ENCODE measurements at regions not wholly inside any gene's neighbourhood (a gene's known extent, or its start where the extent isn't known, plus 50 kb on each side); places are given as distances from the start of the nearest gene placed in this dataset.

DNA sequence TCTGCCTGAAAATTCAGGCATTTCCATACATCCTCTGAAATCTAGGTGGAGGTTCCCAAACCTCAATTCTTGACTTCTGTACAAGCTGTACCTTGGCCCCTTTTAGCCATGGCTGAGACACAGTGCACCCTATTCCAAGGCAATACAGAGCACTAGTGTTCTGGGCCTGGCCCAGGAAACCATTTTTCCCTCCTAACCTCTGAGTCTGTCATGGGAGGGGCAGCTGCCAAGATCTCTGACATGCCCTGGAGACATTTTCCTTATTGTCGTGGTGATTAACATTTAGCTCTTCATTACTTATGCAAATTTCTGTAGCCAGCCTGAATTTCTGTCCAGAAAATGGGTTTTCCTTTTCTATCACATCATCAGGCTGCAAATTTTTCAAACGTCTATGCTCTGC is 248.0 kb upstream of the RGS18 start:
- H4K20me1 ChIP-seq (ENCODE audit: control insufficient read depth, insufficient read depth, insufficient read length): no peaks in the 10 kb centered on the region
- H3K4me1 ChIP-seq (ENCODE audit: insufficient read depth, low read length): no peaks in the 10 kb centered on the region
- no peaks in the 10 kb centered on the region for H3K79me2 ChIP-seq (ENCODE audit: insufficient read depth, low read length)
- H3K9me3 ChIP-seq (ENCODE audit: control insufficient read depth, low read depth, low read length): no peaks in the 10 kb centered on the region
- H3K4ac ChIP-seq (ENCODE audit: low read depth, low read length): no peak overlapping the region
- no peak overlapping the region for H4K8ac ChIP-seq (replicated peaks; ENCODE audit: insufficient read length, low read depth, low read length)
- no peak overlapping the region for H3K27ac ChIP-seq (ENCODE audit: insufficient read length, low read depth, low read length)
- no peak overlapping the region for H3T11ph ChIP-seq (ENCODE audit: low read length)
- H2BK12ac ChIP-seq (ENCODE audit: insufficient read length, low read depth, low read length): no peak overlapping the region
- Mint-ChIP-seq H3K9me3 (peaks cover 20 to 32% of the 10 kb centered on the region in 2 experiments), H3K27me3 (ENCODE audit: low read depth) (no peaks in the 10 kb centered on the region), H3K4me1 (peaks cover 8 to 16% of the 10 kb centered on the region in 2 experiments), H3K27ac (no peak overlapping the region), H3K4me3 (no peak overlapping the region), H3K36me3 (ENCODE audit: insufficient read depth in 1 of 3, low read depth in 3 of 3) (peaks cover 16 to 34% (median 24%) of the 10 kb centered on the region in 3 experiments)
- H3K79me1 ChIP-seq (ENCODE audit: insufficient read depth, low read depth, low read length, poor library complexity, severe bottlenecking): no peaks in the 10 kb centered on the region
- no peak overlapping the region for H2BK120ac ChIP-seq (ENCODE audit: low read depth, low read length, poor library complexity, severe bottlenecking)
- no peak overlapping the region for H2BK5ac ChIP-seq (ENCODE audit: insufficient read length, low read length)
- H3K23me2 ChIP-seq (ENCODE audit: insufficient read length, low read depth, low read length, poor library complexity, severe bottlenecking): no peaks in the 10 kb centered on the region
- no peaks in the 10 kb centered on the region for H3K27me3 ChIP-seq (ENCODE audit: insufficient read depth, low read length)
- H2BK15ac ChIP-seq (ENCODE audit: low read depth, low read length): no peak overlapping the region
- H3K14ac ChIP-seq (ENCODE audit: insufficient read depth, low read length): no peak overlapping the region
- no peak overlapping the region for H4K5ac ChIP-seq (ENCODE audit: insufficient read length, low read depth, low read length)
- H2BK20ac ChIP-seq (ENCODE audit: low read depth, low read length, poor library complexity, severe bottlenecking): no peak overlapping the region
- no peak overlapping the region for H3K4me2 ChIP-seq (ENCODE audit: insufficient read depth, insufficient read length, low read length)
- TF ChIP-seq, protein P1, sequence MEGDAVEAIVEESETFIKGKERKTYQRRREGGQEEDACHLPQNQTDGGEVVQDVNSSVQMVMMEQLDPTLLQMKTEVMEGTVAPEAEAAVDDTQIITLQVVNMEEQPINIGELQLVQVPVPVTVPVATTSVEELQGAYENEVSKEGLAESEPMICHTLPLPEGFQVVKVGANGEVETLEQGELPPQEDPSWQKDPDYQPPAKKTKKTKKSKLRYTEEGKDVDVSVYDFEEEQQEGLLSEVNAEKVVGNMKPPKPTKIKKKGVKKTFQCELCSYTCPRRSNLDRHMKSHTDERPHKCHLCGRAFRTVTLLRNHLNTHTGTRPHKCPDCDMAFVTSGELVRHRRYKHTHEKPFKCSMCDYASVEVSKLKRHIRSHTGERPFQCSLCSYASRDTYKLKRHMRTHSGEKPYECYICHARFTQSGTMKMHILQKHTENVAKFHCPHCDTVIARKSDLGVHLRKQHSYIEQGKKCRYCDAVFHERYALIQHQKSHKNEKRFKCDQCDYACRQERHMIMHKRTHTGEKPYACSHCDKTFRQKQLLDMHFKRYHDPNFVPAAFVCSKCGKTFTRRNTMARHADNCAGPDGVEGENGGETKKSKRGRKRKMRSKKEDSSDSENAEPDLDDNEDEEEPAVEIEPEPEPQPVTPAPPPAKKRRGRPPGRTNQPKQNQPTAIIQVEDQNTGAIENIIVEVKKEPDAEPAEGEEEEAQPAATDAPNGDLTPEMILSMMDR (conservative IDR thresholded peaks at IDR 0.05): no peak
- no peak for DNase-seq
- no peak overlapping the region for H3K23ac ChIP-seq (ENCODE audit: insufficient read length, low read depth, low read length)
- H3K18ac ChIP-seq (ENCODE audit: insufficient read length, low read depth, low read length): no peak overlapping the region
- no peak overlapping the region for H2AFZ ChIP-seq (ENCODE audit: low read length)
- no peak overlapping the region for H2AK5ac ChIP-seq (ENCODE audit: insufficient read length, low read length)
- no CpG with 5 or more reads among the region's 2 CpGs for WGBS (ENCODE audit: extremely low coverage, insufficient read length, low lambda C conversion rate)
- no peak overlapping the region for H3K56ac ChIP-seq (ENCODE audit: insufficient read length, low read depth, low read length)
- no peak overlapping the region for H4K91ac ChIP-seq (ENCODE audit: insufficient read length, low read depth, low read length)
- no peak overlapping the region for H3K9ac ChIP-seq (ENCODE audit: extremely low read depth, insufficient read length, low read length)
